ENCODE measurements at regions not wholly inside any gene's neighbourhood (a gene's known extent, or its start where the extent isn't known, plus 50 kb on each side); places are given as distances from the start of the nearest gene placed in this dataset.
"Not testable (repeated sequence)": the region's sequence is repeated elsewhere in the genome, so short reads cannot be mapped to it uniquely, and the experiment has no call there.

GRCh38 chr12:131249246-131250027, 295.7 kb downstream of the ADGRD1 start:
- no peak for DNase-seq (ENCODE audit: low read depth in 2 of 2, low spot score in 1 of 2)

- DNase-seq (ENCODE audit: low read depth in 2 of 2, low spot score in 1 of 2): no peak
These were observed 296.6 kb downstream of the ADGRD1 start for GRCh38 chr12:131250028-131250950.

GRCh38 chr12:131250951-131251315, 297.2 kb downstream of the ADGRD1 start:
- no peak for DNase-seq (ENCODE audit: low read depth in 2 of 2, low spot score in 1 of 2)

GRCh38 chr12:131251336-131252101, 297.8 kb downstream of the ADGRD1 start:
- no peak for DNase-seq (ENCODE audit: low read depth in 2 of 2, low spot score in 1 of 2)

- DNase-seq (ENCODE audit: low read depth in 2 of 2, low spot score in 1 of 2): no peak
These were observed 299.8 kb downstream of the ADGRD1 start for GRCh38 chr12:131253376-131254026.

DNA sequence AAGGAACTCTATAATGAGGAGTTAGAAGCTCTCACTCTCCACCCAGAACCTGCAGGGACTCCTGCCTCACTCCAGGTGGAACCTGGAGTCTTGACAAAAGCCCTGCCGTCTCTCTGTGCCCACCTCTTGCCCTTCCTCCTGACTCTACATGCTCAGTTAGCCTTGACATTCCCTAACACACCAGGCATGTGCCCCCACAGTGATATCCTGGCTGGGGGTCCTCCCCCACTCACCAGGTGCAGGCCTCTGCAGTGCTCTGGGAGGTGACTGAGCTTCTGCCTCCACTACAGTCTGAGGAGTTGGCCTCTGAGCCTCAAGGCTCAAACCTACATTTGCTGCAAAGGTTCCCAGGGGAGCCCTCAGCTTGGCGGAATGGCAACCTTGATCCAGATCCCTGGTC, 300.7 kb downstream of the ADGRD1 start:
- DNase-seq (ENCODE audit: low read depth in 2 of 2, low spot score in 1 of 2): no peak

DNA sequence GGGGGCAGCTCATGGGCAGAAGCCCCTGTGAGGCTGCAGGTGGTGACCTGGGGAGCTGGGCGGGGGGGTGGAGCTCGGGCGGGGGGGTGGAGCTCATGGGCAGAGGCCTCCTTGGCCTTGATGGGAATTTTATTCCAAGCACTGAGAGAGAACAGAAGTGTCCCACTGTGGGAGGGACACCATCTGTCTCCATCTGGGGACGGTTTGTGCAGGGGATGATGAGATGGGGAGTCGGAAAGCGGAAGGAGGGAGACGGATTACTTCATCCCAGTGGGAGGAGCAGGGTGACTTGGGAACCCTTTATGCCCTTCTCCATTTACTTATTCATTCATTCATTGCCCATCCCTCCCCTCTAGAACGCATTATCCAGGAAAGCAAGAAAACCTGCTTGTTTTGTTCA, 304.7 kb downstream of the ADGRD1 start:
- no peak for DNase-seq (ENCODE audit: low read depth in 2 of 2, low spot score in 1 of 2)

DNA sequence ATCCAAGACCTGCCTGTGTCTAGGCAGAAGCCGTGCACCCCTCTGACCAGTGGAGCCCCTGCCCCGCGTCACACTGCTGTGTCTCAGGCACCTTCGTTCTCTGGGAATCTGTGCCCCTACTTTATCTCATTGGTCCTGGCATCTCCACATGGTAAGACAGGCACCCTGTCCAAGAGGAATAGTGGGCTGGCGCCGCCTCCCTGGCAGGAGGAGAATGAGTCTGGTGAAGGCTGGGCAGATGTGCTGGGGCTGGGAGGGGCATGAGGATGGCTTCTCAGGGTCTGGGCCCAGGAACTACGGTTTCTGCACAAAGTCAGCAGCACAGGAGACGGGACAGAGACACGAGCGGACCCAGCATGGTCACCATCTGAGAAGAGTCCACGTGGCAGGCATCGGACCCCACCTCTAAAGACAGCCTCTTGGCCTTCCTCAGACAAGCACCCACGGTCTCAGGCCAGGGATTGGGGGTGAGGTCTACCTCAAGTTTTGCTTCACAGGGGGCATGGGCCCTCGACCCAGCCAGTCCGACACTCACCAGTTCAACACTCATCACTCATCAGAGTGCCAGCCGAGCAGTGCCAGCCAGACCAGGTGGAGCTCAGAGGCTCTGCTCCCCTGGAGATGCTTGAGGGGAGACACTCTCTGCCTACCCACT, 306.7 kb downstream of the ADGRD1 start:
- DNase-seq (ENCODE audit: low read depth in 2 of 2, low spot score in 1 of 2): no peak

GRCh38 chr12:131260954-131261353, 307.2 kb downstream of the ADGRD1 start:
- DNase-seq (ENCODE audit: low read depth in 2 of 2, low spot score in 1 of 2): no peak

- no peak for DNase-seq (ENCODE audit: low read depth in 2 of 2, low spot score in 1 of 2)
These were observed 308.2 kb downstream of the ADGRD1 start for GRCh38 chr12:131261906-131262305.

GRCh38 chr12:131263626-131264025, 309.9 kb downstream of the ADGRD1 start:
- no peak for DNase-seq (ENCODE audit: low read depth in 2 of 2, low spot score in 1 of 2)

DNA sequence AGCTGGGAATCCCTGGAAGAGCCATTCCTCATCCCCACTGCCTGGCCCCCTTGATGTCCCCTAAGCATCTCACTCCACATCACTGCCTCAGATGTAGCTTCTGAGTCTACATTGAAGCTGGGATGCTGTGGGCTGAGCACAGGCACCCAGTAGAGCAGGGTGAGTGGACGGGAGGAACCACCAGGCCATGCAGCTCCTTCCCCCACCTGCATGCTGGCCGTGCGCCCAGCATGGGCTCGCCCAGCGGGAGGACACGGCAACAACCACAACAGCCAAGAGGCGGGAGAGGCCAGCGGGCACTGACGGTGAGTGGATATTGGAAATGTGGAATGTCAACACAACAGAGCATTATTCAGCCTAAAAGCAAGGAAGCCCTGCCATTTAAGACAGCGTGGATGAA, 310.9 kb downstream of the ADGRD1 start:
- no peak for DNase-seq (ENCODE audit: low read depth in 2 of 2, low spot score in 1 of 2)

- no peak for DNase-seq (ENCODE audit: low read depth in 2 of 2, low spot score in 1 of 2)
These were observed 313.1 kb downstream of the ADGRD1 start for GRCh38 chr12:131266591-131267467.

DNA sequence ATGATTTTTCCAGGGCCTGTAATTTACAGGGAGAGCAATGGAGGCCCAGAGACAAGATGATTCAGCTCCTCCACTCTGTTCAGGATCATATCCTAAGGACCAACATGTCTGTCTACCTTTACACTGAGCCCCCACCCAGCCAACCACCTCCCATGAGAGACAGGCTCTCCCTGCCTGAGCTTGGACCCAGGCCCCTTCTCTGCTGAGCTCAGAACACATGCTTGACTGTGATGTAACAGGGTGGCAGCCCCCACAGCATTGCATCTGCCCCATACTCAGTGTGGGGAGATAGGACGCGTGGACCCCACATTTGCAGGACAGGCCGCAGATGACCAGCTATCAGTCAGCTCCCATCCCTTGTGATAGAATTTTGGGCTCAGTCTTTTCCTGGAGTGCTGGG, 313.9 kb downstream of the ADGRD1 start:
- DNase-seq (ENCODE audit: low read depth in 2 of 2, low spot score in 1 of 2): no peak

GRCh38 chr12:131268123-131268522, 314.4 kb downstream of the ADGRD1 start:
- DNase-seq (ENCODE audit: low read depth in 2 of 2, low spot score in 1 of 2): not testable (repeated sequence)

- DNase-seq (ENCODE audit: low read depth in 2 of 2, low spot score in 1 of 2): not testable (repeated sequence)
These were observed 314.9 kb downstream of the ADGRD1 start for GRCh38 chr12:131268571-131268970.

DNA sequence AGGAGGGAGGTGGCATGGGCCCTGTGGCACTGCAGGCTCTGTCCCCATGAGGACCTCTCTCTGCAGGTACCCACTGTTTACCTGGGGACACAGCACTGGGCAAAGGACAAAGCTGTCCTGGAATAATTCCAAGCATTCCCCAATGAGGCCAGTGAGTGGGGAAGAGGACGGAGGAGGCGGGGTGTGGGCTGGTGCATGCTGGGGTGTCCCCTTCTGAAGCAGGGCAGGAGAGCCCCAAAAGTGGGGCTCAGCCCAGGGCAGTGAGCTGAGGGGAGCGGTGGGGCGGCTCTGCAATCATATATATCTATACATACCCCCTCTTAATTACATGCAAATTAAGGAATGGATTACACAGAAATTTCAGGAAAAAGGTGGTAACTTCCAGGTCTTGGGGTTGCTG, 315.8 kb downstream of the ADGRD1 start:
- no peak for DNase-seq (ENCODE audit: low read depth in 2 of 2, low spot score in 1 of 2)

- DNase-seq (ENCODE audit: low read depth in 2 of 2, low spot score in 1 of 2): not testable (repeated sequence)
These were observed 316.3 kb downstream of the ADGRD1 start for GRCh38 chr12:131269977-131270376.

- DNase-seq (ENCODE audit: low read depth in 2 of 2, low spot score in 1 of 2): no peak
These were observed 318.0 kb downstream of the ADGRD1 start for GRCh38 chr12:131271724-131272123.
